ENCODE measurements at regions not wholly inside any gene's neighbourhood (a gene's known extent, or its start where the extent isn't known, plus 50 kb on each side); places are given as distances from the start of the nearest gene placed in this dataset.
"Not testable (repeated sequence)": the region's sequence is repeated elsewhere in the genome, so short reads cannot be mapped to it uniquely, and the experiment has no call there.

DNA sequence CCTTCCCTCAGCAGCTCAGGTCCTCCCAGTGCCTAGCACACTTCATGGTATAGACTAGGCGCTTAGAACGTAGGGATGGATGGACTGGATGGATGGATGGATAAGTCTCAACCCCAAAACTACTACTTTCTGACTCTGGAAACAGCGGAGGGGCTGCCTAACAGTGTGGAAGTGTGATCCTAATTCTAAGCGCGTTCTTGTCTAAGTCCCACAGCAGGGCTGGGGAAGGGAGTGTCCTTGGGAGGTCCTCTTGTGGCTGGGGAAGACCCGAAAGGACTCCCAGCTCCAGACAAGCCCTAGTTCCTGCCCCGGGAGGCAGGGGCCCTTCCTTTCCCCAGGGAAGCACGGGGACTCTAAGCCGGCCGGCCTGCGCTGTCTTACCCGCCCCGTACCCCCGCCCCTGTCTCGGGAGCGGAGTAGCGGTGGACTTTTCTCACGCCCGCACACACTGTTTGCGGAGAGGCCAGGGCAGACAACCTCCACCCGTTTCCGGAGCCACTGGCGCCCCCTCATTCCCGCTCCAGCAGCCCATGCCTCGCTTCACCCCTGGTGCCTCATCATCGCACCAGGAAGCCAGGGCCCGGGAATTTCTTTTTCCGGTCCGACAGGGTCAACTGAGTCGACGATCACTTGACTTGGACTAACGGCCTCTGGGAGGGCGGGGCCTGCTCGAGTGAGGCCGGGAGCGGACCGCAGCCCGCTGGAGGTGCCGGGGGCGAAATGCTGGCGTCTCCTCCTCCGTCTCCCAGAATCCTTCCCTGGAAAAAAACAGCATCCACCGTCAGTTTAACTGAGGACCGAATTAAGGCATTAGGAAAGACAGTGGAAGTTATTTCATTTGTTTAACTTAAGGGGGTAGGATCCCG, 133.3 kb downstream of the TBC1D2B start:
- peak; percentile 67 to 74 (median 70) for DNase-seq (ENCODE audit: low read depth in 4 of 4, low spot score in 3 of 4)

DNA sequence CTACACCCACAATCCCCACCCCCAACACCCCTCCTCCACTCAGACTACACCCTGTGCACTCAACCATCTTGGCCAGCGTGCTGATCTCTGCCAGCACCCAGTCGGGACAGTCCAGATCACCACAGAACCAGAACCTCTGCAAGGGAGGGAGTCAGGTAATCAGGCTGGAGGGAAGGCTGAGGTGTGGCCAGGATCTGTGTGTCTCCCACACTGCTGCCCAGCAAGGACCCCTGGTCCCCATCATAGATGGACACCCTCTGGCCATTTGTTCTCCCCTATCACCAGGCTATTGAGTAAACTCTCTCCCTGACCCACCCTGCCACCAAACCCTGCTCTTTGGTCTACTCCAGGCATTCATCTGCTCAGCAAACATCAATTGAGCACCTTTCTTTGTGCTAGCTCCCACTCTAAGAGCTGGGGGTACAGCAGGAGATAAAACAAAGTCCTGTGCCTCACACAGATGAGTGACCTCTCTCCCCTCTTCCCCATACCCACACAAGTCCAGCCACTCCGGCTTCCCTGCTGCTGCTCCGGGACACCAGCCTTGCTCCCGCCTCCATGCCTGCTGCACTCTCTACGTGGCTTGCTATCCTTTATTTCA, 134.8 kb downstream of the TBC1D2B start:
- DNase-seq (ENCODE audit: low read depth in 4 of 4, low spot score in 3 of 4): no peak

DNA sequence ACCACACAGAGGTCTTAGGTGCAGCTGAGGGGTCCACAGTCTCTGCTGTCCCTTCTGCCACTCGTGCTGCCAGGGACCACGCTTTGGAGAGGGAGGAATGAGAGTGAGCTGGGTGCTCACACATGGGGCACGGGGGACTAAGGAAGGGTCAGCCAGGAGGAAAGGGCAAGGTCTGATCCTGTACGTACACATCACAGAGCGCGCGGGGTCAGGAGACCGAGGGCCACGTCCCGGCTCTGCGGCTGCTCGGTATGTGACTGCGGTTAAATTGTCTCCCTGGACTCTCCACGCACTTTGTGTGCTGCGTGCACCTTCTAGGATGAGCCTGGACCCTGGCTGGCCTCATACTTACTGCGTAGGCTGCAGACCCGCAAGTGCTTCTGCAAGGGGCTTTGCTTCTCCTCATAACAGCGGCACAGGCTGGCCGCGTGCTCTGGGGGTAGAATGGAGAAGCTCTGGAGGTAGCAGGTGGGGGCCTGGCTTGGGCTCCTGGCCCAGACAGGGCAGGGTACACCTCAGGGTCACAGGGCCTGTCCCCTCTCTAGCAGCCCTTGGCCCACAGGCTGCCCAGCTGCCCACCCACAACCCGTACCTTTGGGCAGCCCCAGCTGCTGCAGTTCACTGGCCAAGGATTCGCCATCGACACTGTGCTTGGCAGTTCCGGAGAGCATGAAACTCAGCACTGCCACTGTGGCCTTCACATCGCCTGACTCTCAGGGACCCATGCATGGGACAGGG, 136.3 kb downstream of the TBC1D2B start:
- not testable (repeated sequence) for DNase-seq (ENCODE audit: low read depth in 4 of 4, low spot score in 3 of 4)

DNA sequence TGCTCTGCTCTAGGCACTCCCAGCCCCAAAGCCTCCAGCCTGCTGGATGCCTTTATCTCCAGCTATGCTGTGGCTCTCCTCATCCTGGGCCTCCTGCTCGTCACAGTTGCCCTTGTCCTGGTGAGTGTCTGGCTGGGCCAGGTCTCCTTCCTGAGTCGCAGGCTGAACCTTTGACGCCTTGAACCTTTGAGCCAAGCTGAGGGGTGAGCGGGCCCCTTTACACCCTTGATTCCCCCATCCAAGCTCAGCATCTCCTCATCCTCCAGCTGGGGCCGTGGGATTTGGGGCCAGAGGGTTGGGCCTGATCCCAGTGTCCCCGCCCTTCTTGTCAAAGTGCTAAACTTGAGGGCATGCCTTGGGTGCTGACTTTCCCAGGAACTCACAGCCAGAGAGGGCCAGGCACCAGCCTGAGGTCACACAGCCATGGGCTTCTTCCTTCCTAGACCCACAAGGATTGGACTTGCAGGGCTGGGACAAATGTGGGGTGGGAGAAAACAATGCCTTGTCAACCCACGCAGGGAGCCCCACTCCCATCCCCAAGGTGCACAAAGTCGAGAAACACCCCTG, 137.0 kb downstream of the TBC1D2B start:
- no peak for DNase-seq (ENCODE audit: low read depth in 4 of 4, low spot score in 3 of 4)

DNA sequence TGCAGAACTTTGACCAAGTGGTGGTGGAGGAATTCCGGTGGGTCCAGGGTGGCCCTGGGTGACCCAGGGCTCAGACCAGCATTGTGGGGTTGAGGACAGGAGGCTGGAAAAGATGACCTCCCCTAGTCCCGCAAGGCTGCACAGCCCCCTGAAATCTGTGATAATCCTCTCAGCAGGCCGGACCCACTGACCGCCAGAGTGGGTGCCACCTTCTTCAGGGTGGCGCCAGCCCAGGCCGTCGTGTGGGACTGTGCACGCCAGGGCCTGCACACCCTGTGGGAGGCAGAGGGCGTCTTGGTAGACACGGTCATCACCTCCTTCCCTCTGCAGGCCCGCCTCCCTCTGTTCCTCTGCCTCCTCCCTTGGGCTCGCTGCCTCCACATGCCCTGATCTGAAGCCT, 137.7 kb downstream of the TBC1D2B start:
- no peak for DNase-seq (ENCODE audit: low read depth in 4 of 4, low spot score in 3 of 4)

DNA sequence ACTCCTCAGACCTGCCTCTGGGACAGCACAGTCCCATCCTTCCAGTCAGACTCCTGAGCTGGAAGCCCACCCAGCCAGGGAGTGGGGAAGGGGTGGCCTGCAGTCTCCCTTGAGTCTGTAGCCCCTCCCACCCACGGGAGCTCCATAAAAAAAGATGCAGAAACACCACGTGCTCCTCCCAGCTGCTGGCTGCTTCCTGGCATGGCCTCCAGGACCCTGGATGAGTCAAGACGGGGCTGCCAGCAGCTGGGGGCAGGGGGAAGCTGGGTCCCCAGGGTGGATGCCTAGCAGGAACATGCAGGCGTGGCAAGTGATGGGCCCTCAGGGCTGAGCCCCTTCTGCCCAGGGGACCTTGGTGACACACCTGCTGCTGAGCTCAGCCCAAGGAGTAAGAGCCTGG, 138.5 kb downstream of the TBC1D2B start:
- DNase-seq (ENCODE audit: low read depth in 4 of 4, low spot score in 3 of 4): not testable (repeated sequence)

DNA sequence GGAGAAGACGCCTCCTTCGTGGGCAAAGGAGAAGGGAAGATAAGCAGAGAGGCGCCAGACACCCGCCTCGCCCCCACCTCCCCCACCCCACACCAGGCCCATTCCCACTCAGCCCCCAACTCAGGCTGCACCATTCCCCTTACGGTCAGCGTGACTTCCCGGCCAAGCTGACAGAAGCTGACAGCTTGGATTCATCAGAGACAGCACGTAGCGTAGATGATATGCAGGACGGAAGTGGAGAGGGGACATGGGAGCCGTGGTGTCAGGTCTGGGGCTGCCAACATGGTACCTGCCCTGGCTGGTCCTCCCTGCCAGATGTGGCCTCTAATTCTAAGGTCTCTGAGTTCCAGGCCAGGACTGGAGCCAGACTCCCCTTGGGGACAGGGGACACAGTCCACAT, 139.0 kb downstream of the TBC1D2B start:
- not testable (repeated sequence) for DNase-seq (ENCODE audit: low read depth in 4 of 4, low spot score in 3 of 4)

DNA sequence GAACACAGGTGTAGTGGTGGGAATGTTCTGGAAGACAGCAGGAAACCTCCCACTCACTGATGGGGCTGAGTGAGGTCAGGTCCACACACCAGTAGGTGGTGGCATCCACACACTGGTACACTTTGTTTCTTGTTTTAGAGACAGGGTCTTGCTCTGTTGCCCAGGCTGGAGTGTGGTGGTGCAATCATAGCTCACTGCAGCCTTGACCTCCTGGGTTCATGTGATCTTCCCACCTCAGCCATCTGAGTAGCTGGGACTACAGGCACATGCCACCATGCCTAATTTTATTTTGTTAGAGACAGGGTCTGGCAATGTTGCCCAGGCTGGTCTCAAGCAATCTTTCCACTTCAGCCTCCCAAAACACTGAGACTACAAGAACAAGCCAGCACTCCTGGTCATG, 140.9 kb downstream of the TBC1D2B start:
- not testable (repeated sequence) for DNase-seq (ENCODE audit: low read depth in 4 of 4, low spot score in 3 of 4)

DNA sequence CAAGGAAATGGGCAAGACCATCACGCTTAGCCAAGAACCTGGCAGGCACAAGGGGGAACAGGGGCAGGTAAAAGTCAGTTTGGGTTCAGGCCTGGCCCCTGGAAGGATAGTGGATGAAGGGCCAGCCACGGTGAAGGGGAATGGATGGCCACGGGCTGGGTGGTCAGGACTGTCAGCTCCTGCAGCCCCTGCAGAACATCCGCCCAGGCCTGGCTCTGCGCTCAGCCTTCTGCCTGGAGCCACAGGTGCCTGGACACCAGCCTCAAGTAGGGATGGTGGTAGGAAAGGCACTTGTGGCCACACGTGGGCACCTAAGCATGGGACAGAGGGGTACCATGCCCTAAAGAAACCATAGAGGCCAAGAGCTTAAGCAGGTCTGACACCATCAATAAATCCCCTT, 143.0 kb downstream of the TBC1D2B start:
- DNase-seq (ENCODE audit: low read depth in 4 of 4, low spot score in 3 of 4): not testable (repeated sequence)

DNA sequence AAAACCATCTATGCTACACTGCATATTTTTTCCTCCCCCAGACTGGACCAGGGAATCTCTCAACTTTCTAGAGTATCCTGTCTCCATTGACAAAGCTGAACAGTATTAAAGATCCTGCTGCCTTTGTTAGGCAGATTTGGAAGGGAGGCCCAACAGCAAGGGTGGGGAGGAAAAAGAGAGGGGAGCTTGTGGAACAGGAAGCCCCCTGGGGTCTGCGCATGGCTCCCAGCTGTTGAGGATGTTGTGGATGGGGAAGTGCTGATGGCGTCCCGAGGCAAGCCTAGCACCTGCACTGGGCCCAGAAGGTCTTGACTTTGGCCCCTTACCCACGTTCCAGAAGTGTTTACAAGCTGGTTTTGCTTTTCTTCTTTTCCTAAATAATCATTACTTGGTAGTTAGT, 146.6 kb downstream of the TBC1D2B start:
- DNase-seq (ENCODE audit: low read depth in 4 of 4, low spot score in 3 of 4): not testable (repeated sequence)

DNA sequence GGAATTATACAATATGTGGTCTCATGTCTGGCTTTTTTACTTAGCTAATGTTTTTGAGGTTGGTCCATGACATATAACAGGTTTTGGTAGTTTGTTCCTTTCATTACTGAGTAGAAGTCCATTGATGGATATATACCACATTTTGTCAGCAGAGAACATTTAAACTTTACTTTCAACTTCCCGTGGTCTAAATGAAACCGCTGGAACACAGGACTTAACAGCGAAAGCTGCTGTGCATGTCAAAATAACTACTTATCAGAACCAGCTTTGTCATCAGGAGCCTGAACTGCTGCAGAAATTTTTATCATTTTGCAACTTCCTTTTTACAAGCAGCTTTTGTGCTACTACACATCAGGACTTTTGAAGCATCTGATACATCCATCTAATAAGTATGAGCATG, 147.0 kb downstream of the TBC1D2B start:
- not testable (repeated sequence) for DNase-seq (ENCODE audit: low read depth in 4 of 4, low spot score in 3 of 4)

DNA sequence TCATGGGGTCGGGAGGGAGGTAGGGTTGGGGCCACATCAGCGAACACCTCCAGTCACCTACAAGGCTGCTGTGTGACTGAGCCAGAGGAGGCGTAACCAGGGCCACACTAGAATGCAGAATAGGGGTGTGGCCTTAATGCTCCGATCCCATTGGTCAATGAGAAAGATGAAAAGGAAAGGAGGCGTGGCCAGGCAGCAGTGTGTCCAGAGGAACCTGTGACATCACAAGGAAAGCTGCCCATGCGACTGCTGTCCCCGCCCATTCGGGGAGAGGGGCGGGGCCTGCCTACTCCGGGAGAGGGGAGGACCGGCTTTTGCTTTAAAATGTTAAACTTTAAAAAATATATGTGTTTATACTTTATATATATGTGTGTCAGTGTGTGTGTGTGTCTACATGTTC, 150.7 kb downstream of the TBC1D2B start:
- DNase-seq (ENCODE audit: low read depth in 4 of 4, low spot score in 3 of 4): not testable (repeated sequence)

DNA sequence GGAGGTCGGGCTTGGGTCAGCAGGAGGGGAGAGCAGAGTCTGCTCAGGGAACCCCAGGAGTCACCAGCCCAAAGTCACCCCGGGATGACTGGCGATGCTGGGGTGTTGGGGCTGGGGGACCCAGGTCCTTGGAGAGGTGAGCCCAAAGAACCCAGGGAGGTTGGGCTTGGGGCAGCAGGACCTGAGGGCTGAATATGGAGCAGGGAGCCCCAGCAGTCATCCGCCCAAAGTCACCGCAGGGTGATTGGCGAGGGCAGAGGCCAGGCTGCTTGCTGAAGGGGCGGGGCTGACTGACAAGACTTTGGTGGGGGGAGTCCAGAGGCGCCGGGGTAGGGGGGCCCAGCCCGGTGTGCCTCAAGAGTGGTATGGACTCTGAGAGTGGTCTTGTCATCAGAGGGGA, 151.2 kb downstream of the TBC1D2B start:
- DNase-seq (ENCODE audit: low read depth in 4 of 4, low spot score in 3 of 4): not testable (repeated sequence)

DNA sequence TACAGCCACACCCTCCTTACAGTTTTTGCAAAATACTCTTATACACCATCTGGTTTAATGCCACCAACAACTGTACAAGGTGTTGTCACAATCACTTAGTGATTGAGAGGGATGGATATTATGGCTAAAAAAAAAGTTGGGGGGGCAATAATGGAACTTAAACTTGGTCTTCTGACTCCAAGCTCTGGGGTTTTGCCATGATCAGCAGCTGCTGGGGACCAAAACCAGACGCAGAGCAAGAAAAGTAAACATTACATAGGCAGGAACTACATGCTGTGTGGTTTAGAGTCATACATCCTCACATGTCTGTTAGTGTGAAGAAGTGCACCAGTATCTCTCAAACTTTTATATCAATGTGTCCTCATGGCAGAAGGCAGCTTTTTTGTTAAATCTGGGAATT, 152.4 kb downstream of the TBC1D2B start:
- not testable (repeated sequence) for DNase-seq (ENCODE audit: low read depth in 4 of 4, low spot score in 3 of 4)

DNA sequence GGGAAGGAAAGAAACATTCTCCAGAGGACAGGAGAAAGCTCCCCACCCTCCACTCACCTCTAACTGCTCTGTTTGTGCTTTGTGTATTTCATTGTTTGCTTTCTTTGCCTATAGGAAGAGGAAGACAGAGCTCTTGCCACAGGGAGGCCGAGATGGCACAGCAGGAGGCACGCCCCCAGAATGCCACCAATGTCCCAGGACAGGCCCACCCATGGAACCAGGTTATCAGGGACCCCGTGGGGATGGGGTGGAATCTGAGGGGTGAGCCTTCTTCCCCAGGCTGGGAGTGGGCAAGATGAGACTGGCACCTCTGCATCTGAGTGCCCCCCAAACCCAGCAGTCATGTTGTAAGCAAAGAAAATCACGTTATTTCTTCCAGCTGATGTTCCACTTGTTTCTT, 155.8 kb downstream of the TBC1D2B start:
- no peak for DNase-seq (ENCODE audit: low read depth in 4 of 4, low spot score in 3 of 4)

DNA sequence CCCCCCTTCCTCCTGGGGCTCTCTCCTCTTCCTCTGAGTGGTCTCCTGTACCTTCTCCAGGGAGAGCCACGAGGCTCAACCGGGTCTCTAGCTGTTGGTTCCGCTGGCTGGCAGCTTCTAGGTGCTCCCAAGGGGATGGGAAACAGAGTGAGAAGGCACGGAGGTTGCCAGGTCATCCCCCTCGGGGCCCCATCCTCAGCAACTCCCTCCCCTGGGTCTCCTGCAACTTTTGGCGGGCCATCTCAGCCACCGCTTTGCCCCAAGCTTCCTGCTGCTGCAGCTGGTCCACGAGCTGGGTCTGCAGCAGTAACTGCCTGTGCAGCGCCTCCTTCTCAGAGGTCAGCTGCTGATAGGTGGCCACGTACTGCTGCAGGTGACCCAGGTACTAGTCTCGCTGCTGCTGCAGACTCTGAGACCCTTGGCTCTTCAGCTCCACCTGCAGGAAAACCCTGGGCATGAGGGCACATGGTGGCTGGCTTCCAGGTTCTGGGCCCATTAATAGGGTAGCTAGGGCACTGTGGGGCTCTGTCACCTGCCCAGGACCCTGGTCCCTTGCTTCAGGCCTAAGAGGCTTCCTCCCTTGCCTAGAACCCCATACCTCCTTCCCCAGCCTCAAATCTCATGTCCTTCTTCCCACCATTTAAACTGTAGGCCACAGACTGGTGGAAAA, 160.4 kb downstream of the TBC1D2B start:
- not testable (repeated sequence) for DNase-seq (ENCODE audit: low read depth in 4 of 4, low spot score in 3 of 4)

DNA sequence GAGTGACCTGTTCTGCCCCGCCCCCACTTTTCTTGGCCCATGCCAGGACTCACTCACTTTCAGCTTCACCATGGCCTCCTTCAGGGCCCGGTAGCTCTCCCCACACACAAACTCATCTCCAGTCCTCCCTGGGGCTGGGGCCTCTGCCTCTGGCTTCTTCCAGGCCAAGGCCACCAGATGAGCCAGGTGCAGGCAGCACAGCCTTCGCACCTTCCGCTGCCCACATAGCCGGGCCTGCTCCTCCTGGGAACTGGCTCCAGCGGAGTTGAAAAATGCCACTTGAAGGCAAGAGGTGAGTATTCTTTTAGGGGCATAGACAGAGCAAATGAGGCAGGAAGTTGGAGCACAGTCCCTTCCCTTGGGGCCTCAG, 161.6 kb downstream of the TBC1D2B start:
- DNase-seq (ENCODE audit: low read depth in 4 of 4, low spot score in 3 of 4): not testable (repeated sequence)

DNA sequence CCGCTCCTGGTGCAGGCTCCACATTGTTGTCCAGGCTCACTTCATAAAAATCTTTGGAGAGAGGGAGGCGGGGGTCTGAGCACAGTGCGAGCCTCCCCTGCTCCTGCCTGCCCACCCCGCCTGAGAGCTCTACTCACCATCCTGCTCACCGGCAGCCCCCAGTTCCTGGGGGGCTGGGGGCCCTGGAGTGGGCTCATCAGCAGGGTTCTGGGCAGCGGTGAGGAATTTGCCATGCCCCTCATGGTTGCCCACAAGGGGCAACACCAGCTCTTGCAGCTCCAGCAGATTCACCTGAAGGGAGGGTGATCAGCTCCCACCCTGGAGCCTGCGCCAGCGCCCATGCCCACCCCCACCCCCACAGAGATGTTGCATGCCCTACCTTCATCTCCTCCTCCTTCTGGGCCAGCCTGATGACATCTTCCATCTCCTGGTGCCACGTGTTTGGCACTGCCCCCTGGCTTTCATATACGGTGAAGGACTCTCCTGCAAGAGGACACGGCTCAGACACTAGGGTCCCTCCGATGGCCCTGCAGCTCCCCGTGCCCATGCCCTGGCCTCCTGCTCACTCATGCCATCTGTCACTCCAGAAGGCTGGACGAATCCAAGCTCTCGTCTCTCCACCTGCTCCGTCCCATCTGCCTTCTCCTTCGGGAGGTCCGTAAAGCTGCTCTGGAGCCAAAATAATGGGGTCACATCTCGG, 162.1 kb downstream of the TBC1D2B start:
- no peak for DNase-seq (ENCODE audit: low read depth in 4 of 4, low spot score in 3 of 4)

DNA sequence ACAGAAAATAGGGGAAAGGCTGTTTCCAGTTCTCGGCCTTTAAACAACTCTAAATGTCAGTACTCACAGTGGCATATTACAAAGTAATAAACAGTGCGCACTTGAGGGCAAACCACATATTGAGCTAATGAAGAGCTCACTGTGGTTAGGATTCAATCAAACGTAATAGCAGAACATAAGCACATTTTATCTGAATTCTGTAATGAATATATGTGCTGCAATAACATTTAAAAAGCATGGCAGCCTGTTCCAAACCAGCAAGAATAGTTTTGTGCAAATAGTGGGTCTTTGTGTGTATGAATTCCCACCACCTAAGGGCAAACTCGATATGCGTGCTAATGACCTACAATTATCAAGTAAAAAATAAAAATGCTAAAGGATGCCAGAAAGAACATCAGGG, 163.0 kb downstream of the TBC1D2B start:
- not testable (repeated sequence) for DNase-seq (ENCODE audit: low read depth in 4 of 4, low spot score in 3 of 4)

Measured in right renal pelvis (tissue), 4 donors.